IMR-90 (cell line): ENCODE measurements at regions not wholly inside any gene's neighbourhood (a gene's known extent, or its start where the extent isn't known, plus 50 kb on each side); places are given as distances from the start of the nearest gene placed in this dataset.

Experiments used
- CEBPB ChIP-seq: IDR thresholded peaks from 2 replicates; pipeline ENCODE4 v1.6.1; 2012; ENCODE audit warnings: low read depth, low read length, improper control_type of control experiment
- CHD1 ChIP-seq: IDR thresholded peaks from 2 replicates; pipeline ENCODE4 v1.6.1; 2012; ENCODE audit warnings: low read depth, low read length, improper control_type of control experiment
- CTCF ChIP-seq: conservative IDR thresholded peaks from 2 replicates; pipeline ENCODE4 v1.5.1; 2012; ENCODE audit warnings: mild to moderate bottlenecking, low read depth, low read length, improper control_type of control experiment
- ELK1 ChIP-seq: fragments of 150-350 bp; IDR thresholded peaks from 2 replicates; pipeline ENCODE4 v1.6.1; 2016; ENCODE audit warnings: low read depth, mild to moderate bottlenecking, low read length, moderate library complexity, borderline replicate concordance
- FOS ChIP-seq: fragments of 150-350 bp; IDR thresholded peaks from 2 replicates; pipeline ENCODE4 v1.6.1; 2016; ENCODE audit warnings: low read depth, low read length
- MAFK ChIP-seq: IDR thresholded peaks from 2 replicates; pipeline ENCODE4 v1.6.1; 2012; ENCODE audit warnings: low read depth, low read length, improper control_type of control experiment
- MAZ ChIP-seq: IDR thresholded peaks from 2 replicates; pipeline ENCODE4 v1.6.1; 2012; ENCODE audit warnings: low read depth, mild to moderate bottlenecking, low read length, improper control_type of control experiment, moderate library complexity, borderline replicate concordance
- MXI1 ChIP-seq: IDR thresholded peaks from 2 replicates; pipeline ENCODE4 v1.6.1; 2012; ENCODE audit warnings: low read depth, mild to moderate bottlenecking, low read length, moderate library complexity, borderline replicate concordance
- POLR2A ChIP-seq: IDR thresholded peaks from 2 replicates; pipeline ENCODE4 v1.6.1; 2012; ENCODE audit warnings: mild to moderate bottlenecking, low read depth, low read length
- RAD21 ChIP-seq: IDR thresholded peaks from 2 replicates; pipeline ENCODE4 v1.6.1; 2012; ENCODE audit warnings: low read length, improper control_type of control experiment
- RCOR1 ChIP-seq: IDR thresholded peaks from 2 replicates; pipeline ENCODE4 v1.6.1; 2012; ENCODE audit warnings: mild to moderate bottlenecking, low read length, improper control_type of control experiment; ENCODE audit not compliant: insufficient replicate concordance
- RFX5 ChIP-seq: IDR thresholded peaks from 2 replicates; pipeline ENCODE4 v1.8.0; 2012; ENCODE audit warnings: low read depth, mild to moderate bottlenecking, low read length, moderate library complexity
- USF2 ChIP-seq: fragments of 150-350 bp; IDR thresholded peaks from 2 replicates; pipeline ENCODE4 v1.6.1; 2017; ENCODE audit warnings: mild to moderate bottlenecking, antibody characterized with exemption, low read length, low read depth

GRCh38 chr12:65728455-65728847 is 95.8 kb upstream of the HMGA2 start:
- TF ChIP-seq CTCF (no peak), MXI1 (no peak), RAD21 (no peak), POLR2A (no peak), USF2 (no peak), ELK1 (no peak), RFX5 (no peak), CEBPB (no peak), RCOR1 (no peak), FOS (no peak), MAZ (no peak), CHD1 (no peak), MAFK (no peak)
